ENCODE measurements at regions not wholly inside any gene's neighbourhood (a gene's known extent, or its start where the extent isn't known, plus 50 kb on each side); places are given as distances from the start of the nearest gene placed in this dataset.

DNA sequence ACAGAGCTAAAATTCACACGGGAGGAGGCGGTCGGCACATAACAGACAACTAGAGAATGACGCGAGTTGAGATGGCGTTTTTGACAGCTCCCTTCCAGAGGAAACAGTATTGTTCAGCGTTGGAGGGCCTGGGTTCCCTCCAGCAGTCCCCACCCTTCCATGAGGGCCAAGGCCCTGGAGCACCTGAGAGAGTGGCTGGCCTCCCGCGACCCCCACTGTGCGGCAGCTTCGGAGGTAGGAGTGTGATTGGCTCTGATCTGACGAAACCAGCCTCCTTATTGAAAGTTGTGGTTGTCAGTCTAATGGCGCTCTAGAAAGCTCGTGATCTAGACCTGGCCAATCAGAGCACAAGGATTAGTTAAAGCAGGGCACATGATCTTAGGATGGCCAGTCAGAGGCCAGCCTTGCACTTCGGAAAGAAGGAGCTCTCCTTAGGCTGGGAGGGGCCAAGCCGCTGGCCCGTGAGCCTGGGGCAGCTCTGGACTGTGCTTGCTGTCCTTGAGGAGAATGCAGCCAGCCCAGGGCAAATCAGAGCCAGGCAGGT, 104.5 kb upstream of the CELF4 start:
- H4K20me1 ChIP-seq (replicated peaks in 1 of 2; ENCODE audit: control insufficient read depth in 1 of 2, insufficient read depth in 2 of 2, low read length in 2 of 2): no peaks in the 10 kb centered on the region
- POLR2A ChIA-PET (ENCODE audit: partially characterized antibody): interaction anchor here (1.0 kb wide), 1 partner anchor 85 kb away, joined by 3 read pairs; no protein-coding TSS in a partner anchor
- no peak overlapping the region for H2BK120ac ChIP-seq (replicated peaks; ENCODE audit: low read depth, low read length)
- no peaks in the 10 kb centered on the region for H3K27me3 ChIP-seq (replicated peaks in 1 of 4; ENCODE audit: control insufficient read depth in 3 of 4, extremely low read depth in 1 of 4, insufficient read depth in 3 of 4, low read length in 3 of 4)
- H3K4me2 ChIP-seq (ENCODE audit: insufficient read depth in 1 of 2, low read depth in 2 of 2, low read length in 2 of 2): no peak overlapping the region
- H3K18ac ChIP-seq (ENCODE audit: extremely low read depth, low read length): peak overlapping the region; percentile 55; the same call in 1 of the 2 replicates
- H3K4me1 ChIP-seq (replicated peaks in 1 of 4; ENCODE audit: control insufficient read depth in 3 of 4, insufficient read depth in 4 of 4, low read length in 3 of 4): peaks cover 4 to 11% (median 5%) of the 10 kb centered on the region in 4 experiments; a peak in 6 of 7 replicates
- H3K56ac ChIP-seq (replicated peaks; ENCODE audit: insufficient read length, low read depth, low read length): no peak overlapping the region
- H2BK12ac ChIP-seq (ENCODE audit: low read depth, low read length): peak overlapping the region; percentile 89; the same call in 1 of the 2 replicates
- no peak overlapping the region for H3K14ac ChIP-seq (ENCODE audit: insufficient read length)
- H2BK5ac ChIP-seq (ENCODE audit: low read depth, low read length): peak overlapping the region; percentile 60; the same call in 1 of the 2 replicates
- no peak overlapping the region for H4K5ac ChIP-seq (ENCODE audit: insufficient read length, low read depth, low read length)
- TF ChIP-seq KDM5A (IDR thresholded peaks at IDR 0.05; ENCODE audit: low read length): no peak
- TF ChIP-seq SP2 (IDR thresholded peaks at IDR 0.05; ENCODE audit: low read length): 0 out of 2 replicates have a peak, but pooled peaks have one; percentile 4
- H3K79me2 ChIP-seq (ENCODE audit: control insufficient read depth in 1 of 2, insufficient read depth in 2 of 2, low read length in 2 of 2): no peaks in the 10 kb centered on the region
- DNase-seq (ENCODE audit: low read depth in 1 of 2, low spot score in 2 of 2) (no peak), FAIRE-seq (no peak)
- H3K4me3 ChIP-seq (ENCODE audit: extremely low read depth in 1 of 4, insufficient read depth in 2 of 4, low read depth in 3 of 4, low read length in 4 of 4): no peak overlapping the region
- CTCF ChIA-PET (ENCODE audit: partially characterized antibody): interaction anchor here (0.9 to 2.6 kb wide), 7 partner anchors 8 to 280 kb away, joined by 3 to 13 read pairs (median 4); no protein-coding TSS in a partner anchor
- H4K91ac ChIP-seq (replicated peaks; ENCODE audit: insufficient read length, low read length): peak overlapping the region; percentile 61
- no peaks in the 10 kb centered on the region for H3K36me3 ChIP-seq (ENCODE audit: control insufficient read depth in 2 of 4, insufficient read depth in 4 of 4, low read length in 3 of 4)
- H2AFZ ChIP-seq (ENCODE audit: low read length): 0 out of 2 replicates have a peak overlapping the region, but pooled peaks have one; percentile 42
- H3K27ac ChIP-seq (ENCODE audit: low read depth, low read length): no peak overlapping the region
- H2BK20ac ChIP-seq (ENCODE audit: low read length): peak overlapping the region; percentile 83; the same call in 1 of the 2 replicates
- no peak overlapping the region for H2BK15ac ChIP-seq (ENCODE audit: low read length)
- no peaks in the 10 kb centered on the region for H3K79me1 ChIP-seq (ENCODE audit: low read depth, low read length)
- WGBS, 2 experiments (ENCODE audit: extremely low coverage in 1 of 2, insufficient coverage in 1 of 2, insufficient read length in 1 of 2, insufficient replicate concordance in 2 of 2, low coverage in 1 of 2, low lambda C conversion rate in 2 of 2, missing lambda C conversion rate in 1 of 2): 87% methylated on average over 17 of the region's 17 CpGs; no CpG with 5 or more reads in 1 of the 2 experiments
- no peak overlapping the region for H3K9ac ChIP-seq (replicated peaks in 1 of 4; ENCODE audit: extremely low read depth in 1 of 4, low read depth in 3 of 4, low read length in 3 of 4)
- H3K4ac ChIP-seq (replicated peaks; ENCODE audit: insufficient read length, low read depth, low read length): peak overlapping the region; percentile 12
- no peaks in the 10 kb centered on the region for H3K9me3 ChIP-seq (ENCODE audit: insufficient read depth in 2 of 2, low read depth in 1 of 2, low read length in 1 of 2)
- no peak overlapping the region for H2AK5ac ChIP-seq (ENCODE audit: low read depth, low read length)
- H3K23me2 ChIP-seq (ENCODE audit: low read depth, low read length): no peaks in the 10 kb centered on the region
- no peak overlapping the region for H3K23ac ChIP-seq (ENCODE audit: insufficient read length)
- no peak overlapping the region for H4K8ac ChIP-seq (ENCODE audit: extremely low read depth, insufficient read depth, low read length)

All from H1 (cell line).